ENCODE measurements at regions not wholly inside any gene's neighbourhood (a gene's known extent, or its start where the extent isn't known, plus 50 kb on each side); places are given as distances from the start of the nearest gene placed in this dataset.

- no peak for TF ChIP-seq POLR2A (IDR thresholded peaks at IDR 0.05)
- TF ChIP-seq, protein P1, sequence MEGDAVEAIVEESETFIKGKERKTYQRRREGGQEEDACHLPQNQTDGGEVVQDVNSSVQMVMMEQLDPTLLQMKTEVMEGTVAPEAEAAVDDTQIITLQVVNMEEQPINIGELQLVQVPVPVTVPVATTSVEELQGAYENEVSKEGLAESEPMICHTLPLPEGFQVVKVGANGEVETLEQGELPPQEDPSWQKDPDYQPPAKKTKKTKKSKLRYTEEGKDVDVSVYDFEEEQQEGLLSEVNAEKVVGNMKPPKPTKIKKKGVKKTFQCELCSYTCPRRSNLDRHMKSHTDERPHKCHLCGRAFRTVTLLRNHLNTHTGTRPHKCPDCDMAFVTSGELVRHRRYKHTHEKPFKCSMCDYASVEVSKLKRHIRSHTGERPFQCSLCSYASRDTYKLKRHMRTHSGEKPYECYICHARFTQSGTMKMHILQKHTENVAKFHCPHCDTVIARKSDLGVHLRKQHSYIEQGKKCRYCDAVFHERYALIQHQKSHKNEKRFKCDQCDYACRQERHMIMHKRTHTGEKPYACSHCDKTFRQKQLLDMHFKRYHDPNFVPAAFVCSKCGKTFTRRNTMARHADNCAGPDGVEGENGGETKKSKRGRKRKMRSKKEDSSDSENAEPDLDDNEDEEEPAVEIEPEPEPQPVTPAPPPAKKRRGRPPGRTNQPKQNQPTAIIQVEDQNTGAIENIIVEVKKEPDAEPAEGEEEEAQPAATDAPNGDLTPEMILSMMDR (IDR thresholded peaks at IDR 0.05): no peak
Observed at GRCh38 chr2:81263989-81264388, 959.4 kb upstream of the LRRTM1 start.

Data from body of pancreas (tissue), 4 donors.